ENCODE measurements at regions not wholly inside any gene's neighbourhood (a gene's known extent, or its start where the extent isn't known, plus 50 kb on each side); places are given as distances from the start of the nearest gene placed in this dataset.

DNA sequence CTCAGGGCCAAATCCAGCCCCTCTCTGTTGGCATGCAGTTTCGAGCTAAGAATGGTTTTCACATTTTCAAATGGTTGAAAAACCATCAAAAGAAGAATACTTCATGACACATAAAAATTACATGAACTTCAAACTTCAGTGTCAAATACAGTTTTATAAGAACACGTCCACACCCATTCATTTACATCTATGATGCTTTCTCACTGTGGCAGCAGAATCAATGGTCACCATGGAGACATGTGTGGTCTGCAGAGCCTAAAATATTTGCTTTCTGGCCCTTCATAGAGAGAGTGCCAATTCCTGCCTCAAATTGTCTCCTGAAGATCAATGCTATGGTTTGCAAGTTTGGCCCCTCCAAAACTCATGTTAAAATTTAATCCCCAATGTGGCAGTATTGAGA lies 405.8 kb downstream of the OCA2 start:
- TF ChIP-seq ETS1 (CRISPR knock-in tag; IDR thresholded peaks at IDR 0.05): no peak
- no peak for TF ChIP-seq ZFX (CRISPR knock-in tag; IDR thresholded peaks at IDR 0.05; ENCODE audit: low read depth)
- no peak for TF ChIP-seq PHF21A (CRISPR knock-in tag; IDR thresholded peaks at IDR 0.05)
- no peak for TF ChIP-seq GTF2F1 (IDR thresholded peaks at IDR 0.05; ENCODE audit: low read length)
- TF ChIP-seq NFE2L2 (IDR thresholded peaks at IDR 0.05; ENCODE audit: low read length): no peak
- no peak for TF ChIP-seq ZNF510 (CRISPR knock-in tag; IDR thresholded peaks at IDR 0.05; ENCODE audit: low read depth)
- no peak for TF ChIP-seq HOXA3 (CRISPR knock-in tag; IDR thresholded peaks at IDR 0.05)
- no peak for TF ChIP-seq MYC (CRISPR knock-in tag; IDR thresholded peaks at IDR 0.05; ENCODE audit: borderline replicate concordance)
- TF ChIP-seq RELA (CRISPR knock-in tag; IDR thresholded peaks at IDR 0.05): no peak
- TF ChIP-seq GABPB1 (CRISPR knock-in tag; IDR thresholded peaks at IDR 0.05): no peak
- no peak for TF ChIP-seq ARNT (IDR thresholded peaks at IDR 0.05)
- TF ChIP-seq, protein P1, sequence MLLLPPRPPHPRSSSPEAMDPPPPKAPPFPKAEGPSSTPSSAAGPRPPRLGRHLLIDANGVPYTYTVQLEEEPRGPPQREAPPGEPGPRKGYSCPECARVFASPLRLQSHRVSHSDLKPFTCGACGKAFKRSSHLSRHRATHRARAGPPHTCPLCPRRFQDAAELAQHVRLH (CRISPR knock-in tag; IDR thresholded peaks at IDR 0.05; ENCODE audit: borderline replicate concordance, low read depth): no peak
- no peak for TF ChIP-seq YY1 (IDR thresholded peaks at IDR 0.05; ENCODE audit: insufficient read depth, insufficient replicate concordance, low read depth, low read length)
- TF ChIP-seq, protein P2, sequence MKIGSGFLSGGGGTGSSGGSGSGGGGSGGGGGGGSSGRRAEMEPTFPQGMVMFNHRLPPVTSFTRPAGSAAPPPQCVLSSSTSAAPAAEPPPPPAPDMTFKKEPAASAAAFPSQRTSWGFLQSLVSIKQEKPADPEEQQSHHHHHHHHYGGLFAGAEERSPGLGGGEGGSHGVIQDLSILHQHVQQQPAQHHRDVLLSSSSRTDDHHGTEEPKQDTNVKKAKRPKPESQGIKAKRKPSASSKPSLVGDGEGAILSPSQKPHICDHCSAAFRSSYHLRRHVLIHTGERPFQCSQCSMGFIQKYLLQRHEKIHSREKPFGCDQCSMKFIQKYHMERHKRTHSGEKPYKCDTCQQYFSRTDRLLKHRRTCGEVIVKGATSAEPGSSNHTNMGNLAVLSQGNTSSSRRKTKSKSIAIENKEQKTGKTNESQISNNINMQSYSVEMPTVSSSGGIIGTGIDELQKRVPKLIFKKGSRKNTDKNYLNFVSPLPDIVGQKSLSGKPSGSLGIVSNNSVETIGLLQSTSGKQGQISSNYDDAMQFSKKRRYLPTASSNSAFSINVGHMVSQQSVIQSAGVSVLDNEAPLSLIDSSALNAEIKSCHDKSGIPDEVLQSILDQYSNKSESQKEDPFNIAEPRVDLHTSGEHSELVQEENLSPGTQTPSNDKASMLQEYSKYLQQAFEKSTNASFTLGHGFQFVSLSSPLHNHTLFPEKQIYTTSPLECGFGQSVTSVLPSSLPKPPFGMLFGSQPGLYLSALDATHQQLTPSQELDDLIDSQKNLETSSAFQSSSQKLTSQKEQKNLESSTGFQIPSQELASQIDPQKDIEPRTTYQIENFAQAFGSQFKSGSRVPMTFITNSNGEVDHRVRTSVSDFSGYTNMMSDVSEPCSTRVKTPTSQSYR (CRISPR knock-in tag; IDR thresholded peaks at IDR 0.05; ENCODE audit: borderline replicate concordance): no peak

All from HepG2 (cell line).